Endodermal cell (in vitro differentiated cells): ENCODE measurements at regions not wholly inside any gene's neighbourhood (a gene's known extent, or its start where the extent isn't known, plus 50 kb on each side); places are given as distances from the start of the nearest gene placed in this dataset.

ENCODE experiments used
- DNase-seq: peaks from one replicate; pipeline ENCODE4 v3.0.0-alpha.2; 2017
- H3K27ac ChIP-seq: 2 replicates; pipeline ENCODE4 v1.5.1; 2013; ENCODE audit warnings: mild to moderate bottlenecking, low read depth, low read length, moderate library complexity
- H3K27me3 ChIP-seq: 2 replicates; pipeline ENCODE4 v1.6.1; 2013; ENCODE audit warnings: mild to moderate bottlenecking, low read length, moderate library complexity; ENCODE audit not compliant: insufficient read depth, control insufficient read depth, poor library complexity, severe bottlenecking
- H3K36me3 ChIP-seq: 2 replicates; pipeline ENCODE4 v1.7.0; 2013; ENCODE audit warnings: mild to moderate bottlenecking, low read length, moderate library complexity; ENCODE audit not compliant: control insufficient read depth, insufficient read depth
- H3K4me1 ChIP-seq: one replicate; pipeline ENCODE4 v1.7.0; 2013; ENCODE audit warnings: low read length; ENCODE audit not compliant: control insufficient read depth, insufficient read depth
- H3K4me3 ChIP-seq: 2 replicates; pipeline ENCODE4 v1.5.1; 2013; ENCODE audit warnings: mild to moderate bottlenecking, low read length, moderate library complexity
- H3K9ac ChIP-seq: 2 replicates; pipeline ENCODE4 v1.6.1; 2013; ENCODE audit warnings: mild to moderate bottlenecking, low read length, moderate library complexity; ENCODE audit not compliant: poor library complexity, severe bottlenecking; ENCODE audit errors: extremely low read depth
- H3K9me3 ChIP-seq: 2 replicates; pipeline ENCODE4 v1.6.1; 2013; ENCODE audit warnings: mild to moderate bottlenecking, low read length, moderate library complexity; ENCODE audit not compliant: control insufficient read depth
- H3K27ac Mint-ChIP-seq: 2 replicates; pipeline ENCODE4 v1.8.0; 2020; ENCODE audit warnings: mixed read lengths
- H3K27me3 Mint-ChIP-seq: 2 replicates; pipeline ENCODE4 v1.8.0; 2021; ENCODE audit warnings: mild to moderate bottlenecking, mixed read lengths; ENCODE audit not compliant: insufficient read depth
- H3K36me3 Mint-ChIP-seq: 2 replicates; pipeline ENCODE4 v1.8.0; 2020; ENCODE audit warnings: low read depth, mixed read lengths
- H3K4me1 Mint-ChIP-seq: 2 replicates; pipeline ENCODE4 v1.8.0; 2020; ENCODE audit warnings: mixed read lengths
- H3K4me3 Mint-ChIP-seq: 2 replicates; pipeline ENCODE4 v1.8.0; 2020; ENCODE audit warnings: mild to moderate bottlenecking, moderate library complexity, mixed read lengths
- H3K9me3 Mint-ChIP-seq: 2 replicates; pipeline ENCODE4 v1.8.0; 2020; ENCODE audit warnings: mild to moderate bottlenecking, mixed read lengths
- WGBS, 2 experiments: methylation state at CpG; one replicate each; pipeline versions ENCODE4 v1.1.5 to v1.1.7; 2013; ENCODE audit warnings: missing lambda C conversion rate in 2 of 2, mixed read lengths in 1 of 2; ENCODE audit not compliant: insufficient coverage in 1 of 2, insufficient read length in 1 of 2; 5-methylcytosine and 5-hydroxymethylcytosine counted together
- TF ChIP-seq, protein P1 (sequence below): fragments of 200-600 bp; sonication (generic); conservative IDR thresholded peaks from 2 replicates; pipeline ENCODE4 v1.5.0; 2021; ENCODE audit warnings: antibody characterized with exemption, mild to moderate bottlenecking

DNA sequence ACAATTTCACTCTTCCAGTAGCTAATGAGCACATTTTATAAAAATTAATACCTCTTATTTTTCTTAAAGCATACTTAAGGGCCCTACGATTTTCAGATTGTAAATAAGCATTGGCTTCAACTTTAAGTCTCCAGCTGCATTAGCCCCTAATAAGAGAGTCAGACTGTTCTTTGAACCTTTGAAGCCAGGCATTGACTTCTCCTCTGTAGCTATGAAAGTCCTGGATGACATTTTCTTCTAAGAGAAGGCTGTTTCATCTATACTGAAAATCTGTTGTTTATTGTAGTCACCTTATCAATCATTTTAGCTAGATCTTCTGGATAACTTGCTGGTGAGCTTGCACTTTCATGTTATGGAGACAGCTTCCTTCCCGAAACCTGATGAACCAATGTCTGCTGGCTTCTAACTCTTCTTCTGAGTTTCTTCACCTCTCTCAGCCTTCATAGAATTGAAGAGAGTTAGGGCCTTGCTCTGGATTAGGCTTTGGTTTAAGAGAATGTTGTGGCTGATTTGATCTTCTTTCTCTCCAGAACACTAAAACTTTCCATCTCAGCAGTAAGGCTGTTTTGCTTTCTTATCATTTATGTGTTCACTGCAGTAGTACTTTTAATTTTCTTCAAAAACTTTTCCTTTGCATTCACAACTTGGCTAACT is 377.1 kb upstream of the RGS6 start:
- peaks cover 4% of the 10 kb centered on the region for H3K36me3 ChIP-seq
- Mint-ChIP-seq H3K36me3 (no peaks in the 10 kb centered on the region), H3K4me1 (peaks cover 13% of the 10 kb centered on the region), H3K27ac (no peak overlapping the region), H3K4me3 (no peak overlapping the region), H3K9me3 (no peaks in the 10 kb centered on the region), H3K27me3 (no peaks in the 10 kb centered on the region)
- no peaks in the 10 kb centered on the region for H3K4me1 ChIP-seq
- no peak overlapping the region for H3K27ac ChIP-seq
- no peaks in the 10 kb centered on the region for H3K9me3 ChIP-seq
- no peak overlapping the region for H3K9ac ChIP-seq
- H3K4me3 ChIP-seq: no peak overlapping the region
- TF ChIP-seq, protein P1, sequence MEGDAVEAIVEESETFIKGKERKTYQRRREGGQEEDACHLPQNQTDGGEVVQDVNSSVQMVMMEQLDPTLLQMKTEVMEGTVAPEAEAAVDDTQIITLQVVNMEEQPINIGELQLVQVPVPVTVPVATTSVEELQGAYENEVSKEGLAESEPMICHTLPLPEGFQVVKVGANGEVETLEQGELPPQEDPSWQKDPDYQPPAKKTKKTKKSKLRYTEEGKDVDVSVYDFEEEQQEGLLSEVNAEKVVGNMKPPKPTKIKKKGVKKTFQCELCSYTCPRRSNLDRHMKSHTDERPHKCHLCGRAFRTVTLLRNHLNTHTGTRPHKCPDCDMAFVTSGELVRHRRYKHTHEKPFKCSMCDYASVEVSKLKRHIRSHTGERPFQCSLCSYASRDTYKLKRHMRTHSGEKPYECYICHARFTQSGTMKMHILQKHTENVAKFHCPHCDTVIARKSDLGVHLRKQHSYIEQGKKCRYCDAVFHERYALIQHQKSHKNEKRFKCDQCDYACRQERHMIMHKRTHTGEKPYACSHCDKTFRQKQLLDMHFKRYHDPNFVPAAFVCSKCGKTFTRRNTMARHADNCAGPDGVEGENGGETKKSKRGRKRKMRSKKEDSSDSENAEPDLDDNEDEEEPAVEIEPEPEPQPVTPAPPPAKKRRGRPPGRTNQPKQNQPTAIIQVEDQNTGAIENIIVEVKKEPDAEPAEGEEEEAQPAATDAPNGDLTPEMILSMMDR: no peak
- no peak for DNase-seq
- WGBS, 2 experiments: 87 to 93% methylated on average over 2 of the region's 2 CpGs
- no peaks in the 10 kb centered on the region for H3K27me3 ChIP-seq

DNA sequence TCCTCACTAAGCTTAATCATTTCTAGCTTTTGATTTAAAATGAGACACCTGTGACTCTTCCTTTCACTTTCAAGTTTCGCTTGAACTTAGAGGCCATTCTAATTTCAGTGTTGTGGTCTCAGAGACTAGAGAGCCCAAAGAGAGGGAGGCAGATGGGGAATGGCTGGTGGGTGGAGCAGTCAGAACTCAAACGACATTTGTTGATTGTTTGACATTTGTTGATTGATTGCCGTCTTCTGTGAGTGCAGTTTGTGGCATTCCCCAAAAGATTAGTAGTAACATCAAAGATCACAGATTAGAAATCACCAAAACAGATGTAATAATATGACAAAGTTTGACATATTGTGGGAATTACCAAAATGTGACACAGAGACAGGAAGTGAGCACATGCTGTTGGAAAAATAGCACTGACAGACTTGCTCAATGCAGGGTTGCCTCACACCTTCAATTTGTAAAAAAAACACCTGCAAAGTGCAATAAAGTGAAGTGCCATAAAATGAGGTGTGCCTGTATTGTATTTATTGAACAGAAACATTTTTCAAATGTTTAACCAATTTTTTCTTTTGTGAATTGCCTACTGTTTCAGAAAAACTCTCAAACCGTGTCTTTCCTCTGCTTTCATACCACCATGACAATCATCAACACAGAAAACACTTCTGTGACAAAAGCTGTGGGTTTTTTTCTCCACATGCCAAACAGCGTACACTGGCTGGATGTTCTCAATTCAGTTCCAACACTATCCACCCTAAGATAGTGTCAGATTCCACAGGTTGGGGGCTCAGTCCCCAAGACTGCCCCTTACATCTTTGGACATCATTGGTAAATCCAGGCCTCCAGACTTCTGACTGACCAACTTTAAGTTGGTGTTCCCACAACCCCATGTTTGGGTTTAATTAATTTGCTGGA is 376.3 kb upstream of the RGS6 start:
- WGBS, 2 experiments: 92 to 93% methylated on average over 3 to 5 of the region's 5 CpGs
- Mint-ChIP-seq H3K4me1 (peaks cover 13% of the 10 kb centered on the region), H3K4me3 (no peak overlapping the region), H3K27ac (no peak overlapping the region), H3K36me3 (no peaks in the 10 kb centered on the region), H3K9me3 (no peaks in the 10 kb centered on the region), H3K27me3 (no peaks in the 10 kb centered on the region)
- Histone ChIP-seq H3K9me3 (no peaks in the 10 kb centered on the region), H3K27me3 (no peaks in the 10 kb centered on the region), H3K27ac (no peak overlapping the region), H3K9ac (no peak overlapping the region), H3K4me3 (no peak overlapping the region), H3K4me1 (no peaks in the 10 kb centered on the region), H3K36me3 (peaks cover 4% of the 10 kb centered on the region)
- TF ChIP-seq, protein P1: no peak
- DNase-seq: no peak

DNA sequence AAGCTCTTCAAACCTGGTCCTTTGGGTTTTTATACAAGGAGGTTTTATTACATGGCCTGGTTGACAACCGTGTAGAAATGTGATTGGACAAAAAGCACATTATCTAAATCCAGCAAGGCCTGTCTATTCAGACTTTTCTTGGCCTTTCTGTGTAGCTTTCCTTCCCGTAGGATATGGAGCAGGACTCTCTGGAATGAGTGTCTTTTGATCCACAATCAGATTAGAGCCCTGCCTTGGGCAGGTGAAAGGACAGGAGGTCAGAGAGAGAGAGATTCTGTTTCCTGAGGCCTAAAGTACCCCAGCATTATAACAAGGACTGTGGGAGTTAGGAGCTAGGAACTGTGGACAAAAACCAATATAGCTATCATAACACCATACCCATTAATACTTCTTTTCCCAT is 375.5 kb upstream of the RGS6 start:
- Histone ChIP-seq H3K27ac (no peak overlapping the region), H3K36me3 (peaks cover 4% of the 10 kb centered on the region), H3K27me3 (no peaks in the 10 kb centered on the region), H3K4me3 (no peak overlapping the region), H3K9ac (no peak overlapping the region), H3K4me1 (no peaks in the 10 kb centered on the region), H3K9me3 (no peaks in the 10 kb centered on the region)
- TF ChIP-seq, protein P1: no peak
- Mint-ChIP-seq H3K36me3 (no peaks in the 10 kb centered on the region), H3K4me1 (peaks cover 13% of the 10 kb centered on the region), H3K27ac (no peak overlapping the region), H3K4me3 (no peak overlapping the region), H3K9me3 (no peaks in the 10 kb centered on the region), H3K27me3 (no peaks in the 10 kb centered on the region)
- no peak for DNase-seq
- 92 to 100% methylated on average over 1 to 2 of the region's 2 CpGs for WGBS, 2 experiments
